K562 (cell line): ENCODE measurements at regions not wholly inside any gene's neighbourhood (a gene's known extent, or its start where the extent isn't known, plus 50 kb on each side); places are given as distances from the start of the nearest gene placed in this dataset.

ENCODE experiments used
- FOS ChIP-seq: IDR thresholded peaks from 3 replicates; pipeline ENCODE4 v1.6.1; 2011; ENCODE audit not compliant: insufficient read length; ENCODE audit errors: extremely low read depth
- PHF21A ChIP-seq: fragments of 450-650 bp; IDR thresholded peaks from 2 replicates; pipeline ENCODE4 v1.6.1; 2017; ENCODE audit warnings: low read depth, borderline replicate concordance
- ZNF239 ChIP-seq: fragments of 250-450 bp; sonication (Bioruptor Pico); IDR thresholded peaks from 2 replicates; pipeline ENCODE4 v1.4.0; 2020; ENCODE audit warnings: mild to moderate bottlenecking

DNA sequence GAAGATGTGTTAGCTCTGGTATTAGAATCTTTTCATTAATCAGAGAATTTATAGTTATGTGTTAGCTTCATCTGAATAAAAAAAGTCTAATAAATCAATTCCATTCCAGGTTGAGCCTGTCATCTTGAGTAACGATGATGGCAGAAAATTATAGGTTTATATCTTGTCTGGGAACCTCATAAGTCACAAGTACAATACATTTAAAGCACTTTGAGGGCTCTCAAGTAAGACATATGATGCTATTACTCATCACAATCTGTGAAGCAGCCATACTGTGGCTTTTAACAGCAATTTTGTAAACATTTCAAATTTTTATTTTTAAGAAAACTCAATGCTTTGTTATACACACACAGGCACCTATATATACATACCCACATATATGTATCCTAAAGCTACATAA lies 484.1 kb upstream of the VRK2 start:
- TF ChIP-seq ZNF239 (CRISPR knock-in tag) (no peak), FOS (no peak), PHF21A (no peak)
